GM18520 (cell line): ENCODE measurements at regions not wholly inside any gene's neighbourhood (a gene's known extent, or its start where the extent isn't known, plus 50 kb on each side); places are given as distances from the start of the nearest gene placed in this dataset.
"Not testable (repeated sequence)": the region's sequence is repeated elsewhere in the genome, so short reads cannot be mapped to it uniquely, and the experiment has no call there.

Source experiments
- ATAC-seq: cut with Tn5 transposase; IDR thresholded peaks from one replicate; pipeline ENCODE4 v1.9.1; 2021; ENCODE audit not compliant: unreplicated experiment

GRCh38 chr4:138803051-138803450, 212.5 kb upstream of the NOCT start:
- ATAC-seq: no peak

DNA sequence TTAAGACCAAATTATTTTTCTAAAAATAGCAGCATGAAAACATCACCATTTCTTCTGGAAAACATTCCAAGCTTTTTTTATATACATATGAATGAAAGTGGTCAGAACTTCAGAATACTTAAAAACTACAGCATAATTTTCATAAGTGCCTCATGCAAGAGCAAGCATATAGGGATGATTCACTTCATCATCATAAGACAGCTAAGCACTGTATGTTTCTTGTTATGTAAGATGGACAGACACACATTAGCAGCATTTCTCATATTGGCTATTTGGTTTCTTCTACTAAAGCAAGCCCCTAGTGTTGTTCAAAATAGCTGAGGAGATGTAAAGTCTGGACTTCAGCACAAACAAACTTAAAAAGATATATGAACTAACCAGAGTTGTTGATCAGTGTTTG, 213.1 kb upstream of the NOCT start:
- no peak for ATAC-seq

GRCh38 chr4:138800421-138800820, 215.2 kb upstream of the NOCT start:
- ATAC-seq: no peak

- ATAC-seq: no peak
These were observed 217.2 kb upstream of the NOCT start for GRCh38 chr4:138798404-138798803.

DNA sequence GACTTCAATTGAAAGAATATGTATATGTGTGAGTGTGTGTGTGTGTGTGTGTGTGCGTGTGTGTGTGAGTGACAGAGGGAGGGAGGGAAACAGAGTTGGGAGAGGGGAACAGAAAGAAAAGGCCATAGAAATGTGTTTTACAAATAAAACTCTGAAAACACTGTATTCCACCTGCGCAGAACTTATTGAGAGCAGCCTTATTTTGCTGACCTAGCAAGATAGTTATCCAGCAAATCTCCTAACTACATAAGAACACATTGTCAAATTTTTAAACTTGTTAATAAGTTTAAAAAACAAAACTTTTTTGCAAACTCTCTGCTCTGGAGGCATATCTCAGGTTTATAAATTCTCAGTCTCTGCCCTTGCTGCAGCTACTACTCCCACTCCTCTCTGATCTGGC, 217.9 kb upstream of the NOCT start:
- no peak for ATAC-seq

GRCh38 chr4:138796761-138797160, 218.8 kb upstream of the NOCT start:
- no peak for ATAC-seq

DNA sequence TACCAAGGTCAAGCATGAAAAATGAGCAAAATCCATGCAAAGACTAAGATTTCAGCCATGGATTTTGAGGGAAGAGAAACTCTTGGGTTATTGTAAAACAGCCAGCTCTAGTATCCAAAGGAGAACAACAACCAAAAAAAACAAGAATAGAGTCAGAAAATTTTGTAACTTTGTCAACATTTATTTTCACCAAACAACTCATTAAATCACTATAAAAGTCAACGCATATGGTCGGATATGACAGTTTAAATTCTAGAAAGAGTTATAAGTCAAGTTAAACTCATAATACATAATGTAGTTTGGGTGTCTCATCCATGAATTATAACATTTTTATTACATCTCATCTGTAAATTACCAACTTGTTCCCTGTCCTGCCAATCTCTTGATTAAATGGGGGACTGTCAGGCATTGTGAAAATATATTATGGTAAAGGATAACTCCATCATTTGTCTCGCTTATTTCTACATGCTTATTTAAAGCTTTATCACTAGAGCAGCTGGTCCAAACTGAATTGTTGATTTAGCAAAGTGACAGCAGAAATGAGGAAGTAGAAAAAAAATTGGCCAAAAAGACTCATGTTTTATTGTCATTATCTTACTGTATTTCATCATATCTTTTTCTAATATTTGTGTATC, 224.8 kb upstream of the NOCT start:
- no peak for ATAC-seq

DNA sequence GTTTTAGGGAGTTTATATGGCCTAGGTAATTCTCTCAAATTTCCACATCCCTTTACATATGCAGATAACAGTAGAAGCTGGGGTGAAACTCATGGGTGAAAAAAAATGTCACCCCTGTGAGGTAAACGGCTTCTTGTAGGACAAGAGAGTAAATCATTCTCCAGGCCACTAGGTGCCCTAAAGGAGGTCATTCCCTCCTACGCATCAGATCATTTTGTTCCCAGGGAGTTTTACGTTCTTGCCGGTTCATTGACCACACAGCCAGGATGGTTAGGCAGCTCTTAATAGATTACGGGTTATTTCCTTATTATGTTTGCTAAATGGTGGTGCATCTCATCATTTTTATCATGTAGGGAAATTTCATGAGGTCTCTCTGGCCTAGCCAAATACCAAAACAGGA, 225.8 kb upstream of the NOCT start:
- ATAC-seq: no peak

- ATAC-seq: no peak
These were observed 226.7 kb upstream of the NOCT start for GRCh38 chr4:138788857-138789256.

DNA sequence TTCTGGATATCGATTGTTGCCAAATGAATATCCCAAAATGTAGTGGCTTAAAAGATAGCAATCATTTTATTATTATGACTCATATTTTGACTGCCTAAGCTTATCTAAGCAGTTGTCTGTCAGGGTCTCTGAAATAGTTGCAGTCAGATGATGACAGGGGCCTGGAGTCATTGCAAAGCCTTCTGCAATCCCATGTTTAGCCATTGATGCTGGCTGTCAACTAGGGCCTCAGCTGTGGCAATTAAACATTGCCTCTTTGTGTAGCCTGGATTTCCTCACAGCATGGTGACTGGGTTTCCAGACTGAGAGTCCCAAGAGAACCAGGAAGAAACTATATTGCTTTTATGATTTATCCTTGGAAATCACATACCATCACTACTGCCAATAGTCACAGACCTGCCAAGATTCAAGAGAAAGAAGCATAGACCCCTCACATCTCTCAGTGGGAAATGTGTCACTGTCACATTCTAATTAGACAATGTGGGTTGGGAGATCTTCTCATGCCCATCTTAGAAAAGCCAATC, 227.3 kb upstream of the NOCT start:
- ATAC-seq: no peak

GRCh38 chr4:138779761-138780160, 235.8 kb upstream of the NOCT start:
- ATAC-seq: not testable (repeated sequence)

GRCh38 chr4:138775890-138776289, 239.7 kb upstream of the NOCT start:
- no peak for ATAC-seq

DNA sequence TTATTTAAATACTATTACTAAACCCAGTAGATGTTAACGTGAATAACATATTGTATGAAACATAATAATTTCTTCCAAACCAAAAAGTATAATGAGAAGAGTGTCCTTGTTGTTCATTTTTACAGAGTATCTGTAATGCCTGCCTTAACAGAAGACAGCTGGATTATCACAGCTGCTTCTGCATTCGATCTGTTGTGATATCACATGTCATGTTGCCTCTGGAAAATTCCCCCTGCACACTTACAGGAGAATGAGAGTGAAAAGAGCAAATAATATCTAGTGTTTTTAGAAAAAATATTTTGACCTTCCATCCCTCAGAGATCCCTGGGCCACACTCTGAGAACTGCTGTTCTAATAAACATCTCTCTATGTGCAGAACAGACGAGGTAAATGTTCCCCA, 240.1 kb upstream of the NOCT start:
- no peak for ATAC-seq

- no peak for ATAC-seq
These were observed 240.6 kb upstream of the NOCT start for GRCh38 chr4:138774940-138775339.

DNA sequence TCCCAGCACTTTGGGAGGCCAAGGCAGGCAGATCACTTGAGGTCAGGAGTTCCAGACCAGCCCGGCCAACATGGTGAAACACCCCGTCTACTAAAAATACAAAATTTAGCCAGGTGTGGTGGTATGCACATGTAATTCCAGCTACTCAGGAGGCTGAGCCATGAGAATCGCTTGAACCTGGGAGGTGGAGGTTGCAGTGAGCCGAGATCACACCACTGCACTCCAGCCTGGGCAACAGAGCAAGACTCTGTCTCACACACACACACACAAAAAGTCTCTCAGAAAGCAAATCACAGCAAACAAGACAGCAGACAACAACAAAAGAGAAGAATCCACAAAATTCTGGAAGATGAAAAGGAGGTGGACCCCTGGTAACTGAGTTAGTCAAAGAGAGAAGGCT, 241.5 kb upstream of the NOCT start:
- ATAC-seq: not testable (repeated sequence)

GRCh38 chr4:138773321-138773720, 242.3 kb upstream of the NOCT start:
- no peak for ATAC-seq

GRCh38 chr4:138772366-138772765, 243.2 kb upstream of the NOCT start:
- no peak for ATAC-seq

GRCh38 chr4:138770818-138771217, 244.8 kb upstream of the NOCT start:
- no peak for ATAC-seq

GRCh38 chr4:138766332-138766731, 249.2 kb upstream of the NOCT start:
- no peak for ATAC-seq

GRCh38 chr4:138765442-138765841, 250.1 kb upstream of the NOCT start:
- no peak for ATAC-seq

DNA sequence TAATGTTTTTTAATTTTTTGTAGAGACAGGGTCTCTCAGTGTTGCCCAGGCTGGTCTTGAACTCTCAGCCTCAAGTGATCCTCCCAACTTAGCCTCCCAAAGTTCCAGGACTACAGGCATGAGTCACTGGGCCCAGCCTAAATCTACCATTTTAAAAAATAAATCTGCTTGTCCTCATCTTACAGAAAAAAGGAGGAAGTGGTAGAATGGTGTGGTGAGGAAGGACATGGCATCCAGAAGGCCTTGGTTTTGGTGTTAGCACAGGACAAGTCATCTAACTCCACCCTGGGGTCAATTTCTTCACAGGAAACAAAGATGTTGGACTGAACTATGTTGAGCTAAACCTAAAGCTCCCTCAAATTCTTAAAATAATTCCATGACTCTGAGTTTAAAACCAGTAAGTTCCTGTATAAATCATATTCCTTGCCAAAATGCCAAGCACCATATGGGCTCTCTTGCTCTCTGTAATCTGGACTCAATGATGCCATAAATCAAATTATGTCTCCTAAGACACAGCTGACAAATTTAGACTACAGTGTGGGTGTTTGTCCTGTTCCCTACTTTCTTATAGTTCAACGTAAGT, 253.9 kb upstream of the NOCT start:
- ATAC-seq: no peak

GRCh38 chr4:138759554-138759902, 256.1 kb upstream of the NOCT start:
- ATAC-seq: no peak
